Vagina (tissue), 2 donors: ENCODE measurements at regions not wholly inside any gene's neighbourhood (a gene's known extent, or its start where the extent isn't known, plus 50 kb on each side); places are given as distances from the start of the nearest gene placed in this dataset.

Experiments used
- POLR2A ChIP-seq, 2 donors: fragments of 450-650 bp; IDR thresholded peaks; one replicate each; pipeline ENCODE4 v1.6.1; 2017; ENCODE audit warnings: antibody characterized with exemption in 2 of 2, mild to moderate bottlenecking in 2 of 2, moderate library complexity in 2 of 2
- POLR2AphosphoS5 ChIP-seq, 2 donors: sonication (generic); formaldehyde crosslinking; IDR thresholded peaks; one replicate each; pipeline ENCODE4 v1.9.0; 2017; ENCODE audit warnings: antibody characterized with exemption in 2 of 2, mild to moderate bottlenecking in 2 of 2, low read depth in 1 of 2; ENCODE audit not compliant: insufficient read depth in 1 of 2
- TF ChIP-seq, protein P1 (sequence below), 3 experiments: fragments of 450-650 bp in 2 of 3; fragments of 200-600 bp in 1 of 3; sonication (generic) in 1 of 3; IDR thresholded peaks; one replicate each; pipeline ENCODE4 v1.5.1; 2017 to 2019; ENCODE audit warnings: antibody characterized with exemption in 3 of 3, mild to moderate bottlenecking in 2 of 3, moderate library complexity in 2 of 3

DNA sequence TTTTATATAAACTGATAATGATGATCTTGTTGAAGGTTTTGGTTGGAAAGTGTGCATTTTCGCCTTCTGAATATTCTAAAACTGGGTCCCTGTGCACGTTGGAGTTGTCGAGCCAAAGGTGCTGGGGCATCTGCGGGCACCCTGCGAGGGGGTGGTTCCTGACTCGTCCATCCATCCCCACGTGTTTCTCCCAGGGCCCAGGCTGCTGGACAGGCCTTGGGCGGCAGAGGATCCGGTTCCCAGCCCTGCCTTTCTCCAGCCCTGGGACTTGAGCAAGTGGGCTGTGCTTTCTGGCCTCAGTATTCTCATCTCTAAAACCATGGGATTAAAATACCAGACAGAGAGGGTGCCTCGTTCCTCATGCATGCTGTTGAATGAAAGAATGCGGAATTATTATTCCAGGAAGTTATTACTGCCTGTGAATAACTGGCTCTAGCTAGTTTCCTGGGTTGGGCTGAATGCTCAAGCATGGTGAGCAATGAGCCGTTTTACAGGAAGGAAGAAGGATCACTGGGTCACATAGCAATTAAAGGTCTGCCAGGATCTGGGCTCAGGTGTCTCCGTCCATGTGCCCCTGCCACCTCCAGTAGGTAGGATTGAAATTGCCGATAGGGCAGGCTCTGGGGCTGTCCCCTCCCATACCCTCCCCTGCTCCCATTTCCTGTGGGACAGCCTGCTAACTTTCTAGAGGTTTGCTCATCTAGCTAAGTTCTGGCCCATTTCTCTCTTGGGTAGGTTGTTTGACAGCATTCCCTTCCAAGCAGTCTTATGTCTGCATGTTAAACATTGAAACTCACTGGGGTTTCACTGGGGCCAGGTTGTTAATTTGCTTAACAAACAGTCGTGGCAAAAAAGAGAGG, 77.2 kb upstream of the HS6ST1 start:
- TF ChIP-seq, protein P1, sequence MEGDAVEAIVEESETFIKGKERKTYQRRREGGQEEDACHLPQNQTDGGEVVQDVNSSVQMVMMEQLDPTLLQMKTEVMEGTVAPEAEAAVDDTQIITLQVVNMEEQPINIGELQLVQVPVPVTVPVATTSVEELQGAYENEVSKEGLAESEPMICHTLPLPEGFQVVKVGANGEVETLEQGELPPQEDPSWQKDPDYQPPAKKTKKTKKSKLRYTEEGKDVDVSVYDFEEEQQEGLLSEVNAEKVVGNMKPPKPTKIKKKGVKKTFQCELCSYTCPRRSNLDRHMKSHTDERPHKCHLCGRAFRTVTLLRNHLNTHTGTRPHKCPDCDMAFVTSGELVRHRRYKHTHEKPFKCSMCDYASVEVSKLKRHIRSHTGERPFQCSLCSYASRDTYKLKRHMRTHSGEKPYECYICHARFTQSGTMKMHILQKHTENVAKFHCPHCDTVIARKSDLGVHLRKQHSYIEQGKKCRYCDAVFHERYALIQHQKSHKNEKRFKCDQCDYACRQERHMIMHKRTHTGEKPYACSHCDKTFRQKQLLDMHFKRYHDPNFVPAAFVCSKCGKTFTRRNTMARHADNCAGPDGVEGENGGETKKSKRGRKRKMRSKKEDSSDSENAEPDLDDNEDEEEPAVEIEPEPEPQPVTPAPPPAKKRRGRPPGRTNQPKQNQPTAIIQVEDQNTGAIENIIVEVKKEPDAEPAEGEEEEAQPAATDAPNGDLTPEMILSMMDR (IDR thresholded peaks at IDR 0.05): no peak
- TF ChIP-seq POLR2A (IDR thresholded peaks at IDR 0.05): no peak
- peak in 1 of 2 donors; percentile 59 for TF ChIP-seq POLR2AphosphoS5 (IDR thresholded peaks at IDR 0.05; ENCODE audit: insufficient read depth in 1 of 2, low read depth in 1 of 2)
